H1 (cell line): ENCODE measurements at regions not wholly inside any gene's neighbourhood (a gene's known extent, or its start where the extent isn't known, plus 50 kb on each side); places are given as distances from the start of the nearest gene placed in this dataset.

ENCODE experiments used
- CTCF ChIA-PET: fragments of 300-600 bp; sonication (Branson Sonifier 250); formaldehyde crosslinking; loops from one replicate; lab custom pipeline; 2021; ENCODE audit not compliant: partially characterized antibody; lab: Charles Lee
- POLR2A ChIA-PET: fragments of 300-600 bp; sonication (Branson Sonifier 250); formaldehyde crosslinking; loops from one replicate; lab custom pipeline; 2021; ENCODE audit warnings: inconsistent platforms; ENCODE audit not compliant: partially characterized antibody; lab: Charles Lee
- DNase-seq, 2 experiments: peaks; one replicate each; pipeline versions ENCODE4 v3.0.0 to v3.0.0-alpha.2; 2010 to 2022; ENCODE audit warnings: low spot score in 2 of 2, low read depth in 1 of 2, mixed read lengths in 1 of 2
- FAIRE-seq: peaks from 2 replicates; lab custom pipeline; 2011; peaks lifted over from hg19 to GRCh38; lab: Jason Lieb, UNC
- H2AFZ ChIP-seq: 2 replicates; pipeline ENCODE4 v1.8.1; 2012; ENCODE audit warnings: low read length, inconsistent platforms
- H2AK5ac ChIP-seq: 2 replicates; pipeline ENCODE4 v1.6.1; 2013; ENCODE audit warnings: low read depth, low read length
- H2BK120ac ChIP-seq: replicated peaks from 2 replicates; pipeline ENCODE3; 2013; ENCODE audit warnings: low read depth, low read length, inconsistent platforms
- H2BK12ac ChIP-seq: 2 replicates; pipeline ENCODE4 v1.6.1; 2013; ENCODE audit warnings: low read depth, low read length
- H2BK15ac ChIP-seq: 2 replicates; pipeline ENCODE4 v1.6.1; 2013; ENCODE audit warnings: low read length
- H2BK20ac ChIP-seq: 2 replicates; pipeline ENCODE4 v1.6.1; 2013; ENCODE audit warnings: low read length
- H2BK5ac ChIP-seq: 2 replicates; pipeline ENCODE4 v1.6.1; 2013; ENCODE audit warnings: low read depth, low read length
- H3K14ac ChIP-seq: 2 replicates; pipeline ENCODE4 v1.6.1; 2013; ENCODE audit warnings: inconsistent platforms; ENCODE audit not compliant: insufficient read length
- H3K18ac ChIP-seq: 2 replicates; pipeline ENCODE4 v1.6.1; 2013; ENCODE audit warnings: low read length; ENCODE audit errors: extremely low read depth
- H3K23ac ChIP-seq: 2 replicates; pipeline ENCODE4 v1.6.1; 2013; ENCODE audit warnings: inconsistent platforms; ENCODE audit not compliant: insufficient read length
- H3K23me2 ChIP-seq: 2 replicates; pipeline ENCODE4 v1.6.1; 2013; ENCODE audit warnings: low read depth, low read length
- H3K27ac ChIP-seq: 2 replicates; pipeline ENCODE4 v1.6.1; 2011; ENCODE audit warnings: low read depth, low read length, inconsistent platforms
- H3K27me3 ChIP-seq, 4 experiments: replicated peaks in 1 of 4; 1 replicate in 1 of 4; 2 replicates in 3 of 4; pipeline versions ENCODE4 v1.6.1 to v1.8.1; 2011 to 2013; ENCODE audit warnings: low read length in 3 of 4, mild to moderate bottlenecking in 3 of 4, inconsistent platforms in 2 of 4, mixed read lengths in 2 of 4, moderate library complexity in 1 of 4; ENCODE audit not compliant: control insufficient read depth in 3 of 4, insufficient read depth in 3 of 4; ENCODE audit errors: extremely low read depth in 1 of 4
- H3K36me3 ChIP-seq, 4 experiments: 2 replicates each; pipeline versions ENCODE4 v1.6.1 to v1.8.1; 2011 to 2013; ENCODE audit warnings: mild to moderate bottlenecking in 4 of 4, low read length in 3 of 4, moderate library complexity in 2 of 4, control low read depth in 1 of 4, inconsistent platforms in 1 of 4; ENCODE audit not compliant: insufficient read depth in 4 of 4, control insufficient read depth in 2 of 4
- H3K4ac ChIP-seq: replicated peaks from 2 replicates; pipeline ENCODE3; 2013; ENCODE audit warnings: low read length, low read depth, mixed read lengths, inconsistent platforms; ENCODE audit not compliant: insufficient read length
- H3K4me1 ChIP-seq, 4 experiments: replicated peaks in 1 of 4; 1 replicate in 1 of 4; 2 replicates in 3 of 4; pipeline versions ENCODE4 v1.6.1 to v1.8.1; 2011 to 2013; ENCODE audit warnings: low read length in 3 of 4, inconsistent platforms in 2 of 4, mixed read lengths in 1 of 4; ENCODE audit not compliant: insufficient read depth in 4 of 4, control insufficient read depth in 3 of 4
- H3K4me2 ChIP-seq, 2 experiments: 2 replicates each; pipeline versions ENCODE4 v1.6.1 to v1.8.1; 2011 to 2013; ENCODE audit warnings: low read depth in 2 of 2, low read length in 2 of 2, control low read depth in 1 of 2, inconsistent platforms in 1 of 2, mild to moderate bottlenecking in 1 of 2; ENCODE audit not compliant: insufficient read depth in 1 of 2
- H3K4me3 ChIP-seq, 4 experiments: fragments of 200-600, 300-600 bp in 1 of 4; sonication (generic), shearing (Covaris generic), sonication (Bioruptor Twin) in 1 of 4; 2 replicates each; pipeline versions ENCODE4 v1.5.1 to v1.8.1; 2011 to 2016; ENCODE audit warnings: low read length in 4 of 4, low read depth in 3 of 4, control low read depth in 2 of 4, inconsistent platforms in 2 of 4, mild to moderate bottlenecking in 2 of 4, mixed read lengths in 1 of 4, moderate library complexity in 1 of 4; ENCODE audit not compliant: insufficient read depth in 2 of 4; ENCODE audit errors: extremely low read depth in 1 of 4
- H3K56ac ChIP-seq: replicated peaks from 2 replicates; pipeline ENCODE3; 2013; ENCODE audit warnings: low read depth, mild to moderate bottlenecking, mixed read lengths, low read length, inconsistent platforms; ENCODE audit not compliant: insufficient read length
- H3K79me1 ChIP-seq: 2 replicates; pipeline ENCODE4 v1.6.1; 2013; ENCODE audit warnings: low read depth, low read length, control low read depth
- H3K79me2 ChIP-seq, 2 experiments: 2 replicates each; pipeline versions ENCODE4 v1.6.1 to v1.8.1; 2012 to 2013; ENCODE audit warnings: low read length in 2 of 2, mild to moderate bottlenecking in 2 of 2, inconsistent platforms in 1 of 2; ENCODE audit not compliant: insufficient read depth in 2 of 2, control insufficient read depth in 1 of 2
- H3K9ac ChIP-seq, 4 experiments: replicated peaks in 1 of 4; 1 replicate in 1 of 4; 2 replicates in 3 of 4; pipeline versions ENCODE4 v1.6.1 to v1.8.1; 2011 to 2013; ENCODE audit warnings: low read depth in 3 of 4, low read length in 3 of 4, control low read depth in 2 of 4, mild to moderate bottlenecking in 2 of 4, moderate library complexity in 2 of 4, inconsistent platforms in 1 of 4; ENCODE audit errors: extremely low read depth in 1 of 4
- H3K9me3 ChIP-seq, 2 experiments: 2 replicates each; pipeline versions ENCODE4 v1.6.1 to v1.8.1; 2012 to 2013; ENCODE audit warnings: mild to moderate bottlenecking in 2 of 2, moderate library complexity in 2 of 2, control low read depth in 1 of 2, inconsistent platforms in 1 of 2, low read depth in 1 of 2, low read length in 1 of 2, mixed read lengths in 1 of 2; ENCODE audit not compliant: insufficient read depth in 2 of 2
- H4K20me1 ChIP-seq, 2 experiments: replicated peaks in 1 of 2; 2 replicates each; pipeline versions ENCODE3 to v1.8.1; 2011 to 2013; ENCODE audit warnings: inconsistent platforms in 2 of 2, low read length in 2 of 2, mild to moderate bottlenecking in 1 of 2; ENCODE audit not compliant: insufficient read depth in 2 of 2, control insufficient read depth in 1 of 2
- H4K5ac ChIP-seq: 2 replicates; pipeline ENCODE4 v1.6.1; 2013; ENCODE audit warnings: low read length, low read depth, mixed read lengths, inconsistent platforms; ENCODE audit not compliant: insufficient read length
- H4K8ac ChIP-seq: 2 replicates; pipeline ENCODE4 v1.8.0; 2013; ENCODE audit warnings: mild to moderate bottlenecking, moderate library complexity, low read length, inconsistent platforms; ENCODE audit not compliant: insufficient read depth; ENCODE audit errors: extremely low read depth
- H4K91ac ChIP-seq: replicated peaks from 2 replicates; pipeline ENCODE3; 2013; ENCODE audit warnings: low read length, mixed read lengths, inconsistent platforms; ENCODE audit not compliant: insufficient read length
- ASH2L ChIP-seq: fragments of 200-600, 300-600 bp; sonication (generic); IDR thresholded peaks from one replicate; pipeline ENCODE4 v1.7.1; 2017; ENCODE audit warnings: low read length
- CEBPB ChIP-seq: IDR thresholded peaks from 2 replicates; pipeline ENCODE4 v1.6.1; 2012; ENCODE audit warnings: low read depth, low read length
- E2F6 ChIP-seq: IDR thresholded peaks from 2 replicates; pipeline ENCODE4 v1.6.1; 2012; ENCODE audit warnings: inconsistent platforms
- EGR1 ChIP-seq: IDR thresholded peaks from 2 replicates; pipeline ENCODE4 v1.6.1; 2011; ENCODE audit warnings: low read depth, low read length, borderline replicate concordance
- FOSL1 ChIP-seq: IDR thresholded peaks from 2 replicates; pipeline ENCODE4 v1.6.1; 2011; ENCODE audit warnings: mild to moderate bottlenecking, low read depth, low read length, moderate library complexity; ENCODE audit not compliant: insufficient read depth
- HDAC6 ChIP-seq: IDR thresholded peaks from one replicate; pipeline ENCODE4 v1.7.1; 2012; ENCODE audit warnings: low read depth, mild to moderate bottlenecking, inconsistent platforms, low read length, moderate library complexity
- KDM5A ChIP-seq: fragments of 200-600 bp; IDR thresholded peaks from 2 replicates; pipeline ENCODE4 v1.7.1; 2012; ENCODE audit warnings: mild to moderate bottlenecking, low read length, inconsistent platforms, mixed read lengths
- MAFK ChIP-seq: IDR thresholded peaks from 2 replicates; pipeline ENCODE4 v1.6.1; 2012; ENCODE audit warnings: low read depth, mild to moderate bottlenecking, improper control_type of control experiment, low read length
- POLR2AphosphoS5 ChIP-seq: IDR thresholded peaks from 2 replicates; pipeline ENCODE4 v1.6.1; 2011; ENCODE audit warnings: low read depth, low read length
- RBBP5 ChIP-seq: IDR thresholded peaks from 2 replicates; pipeline ENCODE4 v1.7.1; 2012; ENCODE audit warnings: low read depth, mild to moderate bottlenecking, inconsistent platforms, low read length, moderate library complexity, borderline replicate concordance
- SIRT6 ChIP-seq: IDR thresholded peaks from one replicate; pipeline ENCODE4 v1.7.1; 2012; ENCODE audit warnings: low read length, inconsistent platforms
- WGBS, 2 experiments: shearing (Covaris generic) in 1 of 2; methylation state at CpG; one replicate each; pipeline versions ENCODE4 v1.1.6 to v1.1.7; 2013 to 2015; ENCODE audit warnings: low lambda C conversion rate in 2 of 2, mixed read lengths in 2 of 2, inconsistent platforms in 1 of 2, low coverage in 1 of 2, missing lambda C conversion rate in 1 of 2; ENCODE audit not compliant: insufficient replicate concordance in 2 of 2, insufficient coverage in 1 of 2, insufficient read length in 1 of 2; ENCODE audit errors: extremely low coverage in 1 of 2, missing lambda C conversion rate in 1 of 2; 5-methylcytosine and 5-hydroxymethylcytosine counted together
- TF ChIP-seq, protein P1 (sequence below): IDR thresholded peaks from 2 replicates; pipeline ENCODE4 v1.6.1; 2012; ENCODE audit warnings: inconsistent platforms

DNA sequence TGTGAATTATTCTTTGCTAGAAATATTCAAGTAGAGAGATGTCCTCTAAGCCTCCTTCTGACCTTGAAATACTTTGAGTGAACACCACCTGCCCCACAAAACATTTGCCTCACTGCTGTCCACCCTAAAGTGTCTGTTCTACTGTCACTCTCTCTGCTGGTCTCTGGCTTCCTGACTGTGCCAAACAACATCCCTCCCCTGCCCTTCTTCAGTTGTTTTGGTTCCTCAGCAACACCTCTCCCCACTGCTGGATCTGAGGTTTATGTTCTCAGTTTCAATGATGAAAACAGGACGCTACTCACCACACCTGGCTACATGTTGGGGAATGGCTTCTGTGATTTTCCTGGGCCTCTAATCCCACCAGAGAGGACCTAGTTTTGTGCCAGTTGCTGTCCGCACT, 456.9 kb downstream of the BCOR start:
- Histone ChIP-seq H3K4me1 (peaks cover 0 to 3% (median 0%) of the 10 kb centered on the region in 4 experiments; a peak in 1 of 7 replicates), H3K14ac (no peak overlapping the region), H4K20me1 (no peaks in the 10 kb centered on the region), H3K9ac (no peak overlapping the region), H3K23me2 (no peaks in the 10 kb centered on the region), H3K4me2 (no peak overlapping the region), H3K27ac (no peak overlapping the region), H3K18ac (no peak overlapping the region), H3K23ac (no peak overlapping the region), H2AK5ac (no peak overlapping the region), H4K8ac (no peak overlapping the region), H3K79me1 (no peaks in the 10 kb centered on the region), H2BK15ac (no peak overlapping the region), H2BK5ac (no peak overlapping the region), H3K36me3 (no peaks in the 10 kb centered on the region), H3K4ac (no peak overlapping the region), H3K27me3 (no peaks in the 10 kb centered on the region), H3K9me3 (no peaks in the 10 kb centered on the region), H2BK12ac (0 out of 2 replicates have a peak overlapping the region, but pooled peaks have one; percentile 9), H3K4me3 (no peak overlapping the region), H4K5ac (no peak overlapping the region), H2BK120ac (no peak overlapping the region), H2BK20ac (no peak overlapping the region), H3K56ac (no peak overlapping the region), H4K91ac (no peak overlapping the region), H3K79me2 (no peaks in the 10 kb centered on the region), H2AFZ (no peak overlapping the region)
- no peak for DNase-seq
- POLR2A ChIA-PET, result no interaction called here
- CTCF ChIA-PET, result no interaction called here
- FAIRE-seq, result no peak
- 100% methylated on average over 2 of the region's 2 CpGs; no CpG with 5 or more reads in 1 of the 2 experiments for WGBS, 2 experiments
- TF ChIP-seq, protein P1, sequence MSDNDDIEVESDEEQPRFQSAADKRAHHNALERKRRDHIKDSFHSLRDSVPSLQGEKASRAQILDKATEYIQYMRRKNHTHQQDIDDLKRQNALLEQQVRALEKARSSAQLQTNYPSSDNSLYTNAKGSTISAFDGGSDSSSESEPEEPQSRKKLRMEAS, result no peak
- no peak for TF ChIP-seq CEBPB
- no peak for TF ChIP-seq MAFK
- TF ChIP-seq POLR2AphosphoS5, result no peak
- no peak for TF ChIP-seq KDM5A
- TF ChIP-seq FOSL1, result no peak
- TF ChIP-seq HDAC6, result no peak
- TF ChIP-seq E2F6, result no peak
- no peak for TF ChIP-seq RBBP5
- no peak for TF ChIP-seq SIRT6
- TF ChIP-seq EGR1, result no peak
- no peak for TF ChIP-seq ASH2L
